ENCODE measurements at regions not wholly inside any gene's neighbourhood (a gene's known extent, or its start where the extent isn't known, plus 50 kb on each side); places are given as distances from the start of the nearest gene placed in this dataset.

DNA sequence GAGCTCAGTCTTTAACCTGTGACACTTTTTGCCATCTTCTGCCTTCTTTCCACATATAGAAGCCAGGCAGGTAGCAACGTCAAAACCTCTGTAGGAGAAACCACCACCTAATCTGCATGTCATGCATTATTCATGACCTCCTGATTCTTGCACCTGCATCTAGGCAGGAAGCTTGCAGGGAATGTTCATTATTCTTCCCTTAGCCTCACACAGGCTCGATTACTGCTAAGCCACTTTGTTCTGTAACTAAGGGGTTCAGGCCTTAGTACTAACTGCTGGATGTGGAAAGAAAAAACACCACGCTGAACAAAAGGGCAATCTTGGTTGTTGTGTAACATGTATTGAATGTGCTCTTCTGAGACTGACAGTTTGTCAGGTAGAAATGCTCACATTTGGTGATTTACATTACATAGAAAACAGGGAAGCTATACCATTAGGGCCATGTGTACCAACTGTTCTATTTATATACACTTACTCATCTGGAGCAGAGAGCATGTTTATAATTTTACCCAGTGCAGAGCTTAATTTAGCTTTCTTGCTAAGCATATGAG is 366.9 kb downstream of the KLF12 start:
- DNase-seq (ENCODE audit: low spot score) (no peak), ATAC-seq (ENCODE audit: low read depth) (no peak)
- Histone ChIP-seq H3K4me3 (ENCODE audit: severe bottlenecking) (no peak overlapping the region), H3K27ac (ENCODE audit: poor library complexity, severe bottlenecking) (no peak overlapping the region), H3K27me3 (ENCODE audit: insufficient read depth, poor library complexity, severe bottlenecking) (no peaks in the 10 kb centered on the region), H3K9me3 (ENCODE audit: severe bottlenecking) (no peaks in the 10 kb centered on the region), H3K4me1 (ENCODE audit: insufficient read depth, poor library complexity, severe bottlenecking) (no peaks in the 10 kb centered on the region), H3K36me3 (ENCODE audit: low read depth) (no peaks in the 10 kb centered on the region; the same call in 1 of the 2 replicates)
- TF ChIP-seq, protein P1, sequence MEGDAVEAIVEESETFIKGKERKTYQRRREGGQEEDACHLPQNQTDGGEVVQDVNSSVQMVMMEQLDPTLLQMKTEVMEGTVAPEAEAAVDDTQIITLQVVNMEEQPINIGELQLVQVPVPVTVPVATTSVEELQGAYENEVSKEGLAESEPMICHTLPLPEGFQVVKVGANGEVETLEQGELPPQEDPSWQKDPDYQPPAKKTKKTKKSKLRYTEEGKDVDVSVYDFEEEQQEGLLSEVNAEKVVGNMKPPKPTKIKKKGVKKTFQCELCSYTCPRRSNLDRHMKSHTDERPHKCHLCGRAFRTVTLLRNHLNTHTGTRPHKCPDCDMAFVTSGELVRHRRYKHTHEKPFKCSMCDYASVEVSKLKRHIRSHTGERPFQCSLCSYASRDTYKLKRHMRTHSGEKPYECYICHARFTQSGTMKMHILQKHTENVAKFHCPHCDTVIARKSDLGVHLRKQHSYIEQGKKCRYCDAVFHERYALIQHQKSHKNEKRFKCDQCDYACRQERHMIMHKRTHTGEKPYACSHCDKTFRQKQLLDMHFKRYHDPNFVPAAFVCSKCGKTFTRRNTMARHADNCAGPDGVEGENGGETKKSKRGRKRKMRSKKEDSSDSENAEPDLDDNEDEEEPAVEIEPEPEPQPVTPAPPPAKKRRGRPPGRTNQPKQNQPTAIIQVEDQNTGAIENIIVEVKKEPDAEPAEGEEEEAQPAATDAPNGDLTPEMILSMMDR (IDR thresholded peaks at IDR 0.05; ENCODE audit: poor library complexity, severe bottlenecking), result no peak

- no peak for ATAC-seq (ENCODE audit: low read depth)
- H3K4me3 ChIP-seq (ENCODE audit: severe bottlenecking), result no peak overlapping the region
Measured at GRCh38 chr13:73765651-73766384, 368.4 kb downstream of the KLF12 start.

GRCh38 chr13:73759434-73759833 is 374.8 kb downstream of the KLF12 start:
- Histone ChIP-seq H3K4me3 (ENCODE audit: severe bottlenecking) (no peak overlapping the region), H3K27me3 (ENCODE audit: insufficient read depth, poor library complexity, severe bottlenecking) (no peaks in the 10 kb centered on the region), H3K36me3 (ENCODE audit: low read depth) (no peaks in the 10 kb centered on the region; the same call in 1 of the 2 replicates), H3K4me1 (ENCODE audit: insufficient read depth, poor library complexity, severe bottlenecking) (no peaks in the 10 kb centered on the region), H3K9me3 (ENCODE audit: severe bottlenecking) (no peaks in the 10 kb centered on the region), H3K27ac (ENCODE audit: poor library complexity, severe bottlenecking) (no peak overlapping the region)
- DNase-seq (ENCODE audit: low spot score) (no peak), ATAC-seq (ENCODE audit: low read depth) (no peak)
- TF ChIP-seq, protein P1 (IDR thresholded peaks at IDR 0.05; ENCODE audit: poor library complexity, severe bottlenecking), result no peak

More at GRCh38 chr13:73765651-73766384, 368.4 kb downstream of the KLF12 start:
- Histone ChIP-seq H3K9me3 (ENCODE audit: severe bottlenecking) (no peaks in the 10 kb centered on the region), H3K27ac (ENCODE audit: poor library complexity, severe bottlenecking) (no peak overlapping the region), H3K36me3 (ENCODE audit: low read depth) (no peaks in the 10 kb centered on the region; the same call in 1 of the 2 replicates), H3K4me1 (ENCODE audit: insufficient read depth, poor library complexity, severe bottlenecking) (no peaks in the 10 kb centered on the region), H3K27me3 (ENCODE audit: insufficient read depth, poor library complexity, severe bottlenecking) (no peaks in the 10 kb centered on the region)
- TF ChIP-seq, protein P1 (IDR thresholded peaks at IDR 0.05; ENCODE audit: poor library complexity, severe bottlenecking), result no peak
- DNase-seq (ENCODE audit: low spot score), result no peak

DNA sequence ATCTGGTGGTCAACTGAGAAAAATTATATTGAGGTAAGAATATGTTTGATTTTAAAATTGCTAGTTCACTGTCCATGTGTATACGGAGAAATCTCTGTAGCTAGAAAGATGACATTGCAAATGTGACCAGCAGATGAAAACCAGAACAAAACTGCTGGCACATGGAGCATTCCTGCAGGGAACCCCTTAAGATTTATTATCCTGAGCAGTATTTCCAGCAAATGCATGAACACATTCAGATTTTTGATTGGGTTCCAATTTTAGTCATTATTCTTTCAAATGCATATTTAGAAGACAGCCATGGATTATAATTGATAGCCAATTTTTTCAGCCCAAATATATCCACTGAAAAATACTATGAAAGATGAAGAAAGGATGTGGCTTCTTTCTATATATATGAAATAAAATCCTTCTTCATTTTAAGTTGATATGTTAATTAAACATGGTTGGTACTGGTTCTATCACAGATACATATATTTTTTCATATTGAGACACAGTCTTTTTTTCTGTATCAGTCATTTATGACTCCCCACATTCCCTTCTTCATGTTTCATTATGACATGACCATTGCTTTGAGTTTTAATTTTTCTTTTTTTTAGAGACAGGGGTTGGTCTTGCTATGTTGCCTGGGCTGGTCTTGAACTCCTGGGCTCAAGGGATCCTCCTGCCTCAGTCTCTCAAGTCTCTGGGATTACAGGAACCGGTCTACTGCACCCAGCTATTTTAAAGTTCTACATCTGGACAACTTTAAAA is 376.5 kb downstream of the KLF12 start:
- Histone ChIP-seq H3K4me1 (ENCODE audit: insufficient read depth, poor library complexity, severe bottlenecking) (no peaks in the 10 kb centered on the region), H3K36me3 (ENCODE audit: low read depth) (no peaks in the 10 kb centered on the region), H3K27me3 (ENCODE audit: insufficient read depth, poor library complexity, severe bottlenecking) (no peaks in the 10 kb centered on the region), H3K4me3 (ENCODE audit: severe bottlenecking) (no peak overlapping the region), H3K9me3 (ENCODE audit: severe bottlenecking) (no peaks in the 10 kb centered on the region), H3K27ac (ENCODE audit: poor library complexity, severe bottlenecking) (no peak overlapping the region)
- TF ChIP-seq, protein P1 (IDR thresholded peaks at IDR 0.05; ENCODE audit: poor library complexity, severe bottlenecking), result no peak
- no peak for ATAC-seq (ENCODE audit: low read depth)
- no peak for DNase-seq (ENCODE audit: low spot score)
